SH-SY5Y (cell line): ENCODE measurements at regions not wholly inside any gene's neighbourhood (a gene's known extent, or its start where the extent isn't known, plus 50 kb on each side); places are given as distances from the start of the nearest gene placed in this dataset.

Experiments
- GATA2 ChIP-seq: IDR thresholded peaks from 2 replicates; pipeline ENCODE4 v1.6.1; 2011; ENCODE audit warnings: mild to moderate bottlenecking, low read depth, low read length
- GATA3 ChIP-seq: IDR thresholded peaks from 2 replicates; pipeline ENCODE4 v1.6.1; 2011; ENCODE audit warnings: low read depth, mild to moderate bottlenecking, low read length, moderate library complexity

GRCh38 chr11:26062660-26063059 lies 269.3 kb upstream of the ANO3 start:
- TF ChIP-seq GATA2 (no peak), GATA3 (no peak)
